Endothelial cell of umbilical vein (primary cell): ENCODE measurements at regions not wholly inside any gene's neighbourhood (a gene's known extent, or its start where the extent isn't known, plus 50 kb on each side); places are given as distances from the start of the nearest gene placed in this dataset.
"Not testable (repeated sequence)": the region's sequence is repeated elsewhere in the genome, so short reads cannot be mapped to it uniquely, and the experiment has no call there.

Experiments
- BruUV-seq: library from RNA; stranded (reverse); fragments of 400-500 nt; replicated peaks from 2 replicates; lab custom pipeline; 2021; lab: Mats Ljungman, UMichigan
- CTCF ChIA-PET: fragments of 300-600, 350-600 bp; sonication (Branson Sonifier 250); formaldehyde crosslinking; loops from one replicate; lab custom pipeline; 2021; ENCODE audit warnings: antibody characterized with exemption, inconsistent platforms; lab: Charles Lee
- POLR2A ChIA-PET: fragments of 300-600, 350-600 bp; sonication (Branson Sonifier 250); formaldehyde crosslinking; loops from one replicate; lab custom pipeline; 2021; ENCODE audit warnings: antibody characterized with exemption, inconsistent platforms; lab: Charles Lee
- DNase-seq: peaks from one replicate; pipeline ENCODE4 v3.0.0-alpha.2; 2011; ENCODE audit warnings: low read depth, low spot score
- FAIRE-seq: peaks from 2 replicates; lab custom pipeline; 2011; peaks lifted over from hg19 to GRCh38; lab: Jason Lieb, UNC
- H2AFZ ChIP-seq: 2 replicates; pipeline ENCODE4 v1.6.0; 2012; ENCODE audit warnings: low read depth, low read length, control low read depth, inconsistent platforms
- H3K27ac ChIP-seq: 2 replicates; pipeline ENCODE4 v1.5.1; 2011; ENCODE audit warnings: low read depth, mild to moderate bottlenecking, control low read depth, low read length, moderate library complexity; ENCODE audit not compliant: insufficient read depth
- H3K27me3 ChIP-seq, 2 experiments: 2 replicates each; pipeline versions ENCODE4 v1.6.0 to v1.6.1; 2011; ENCODE audit warnings: low read length in 2 of 2, mixed read lengths in 1 of 2; ENCODE audit not compliant: control insufficient read depth in 2 of 2, insufficient read depth in 2 of 2
- H3K36me3 ChIP-seq, 2 experiments: 2 replicates in 1 of 2; 3 replicates in 1 of 2; pipeline ENCODE4 v1.5.1; 2011; ENCODE audit warnings: low read length in 2 of 2, mild to moderate bottlenecking in 1 of 2, moderate library complexity in 1 of 2; ENCODE audit not compliant: control insufficient read depth in 2 of 2, insufficient read depth in 2 of 2; ENCODE audit errors: extremely low read depth in 1 of 2
- H3K4me1 ChIP-seq: 3 replicates; pipeline ENCODE4 v1.5.1; 2011; ENCODE audit warnings: mild to moderate bottlenecking, low read length; ENCODE audit not compliant: control insufficient read depth, insufficient read depth; ENCODE audit errors: extremely low read depth
- H3K4me2 ChIP-seq: 2 replicates; pipeline ENCODE4 v1.6.1; 2011; ENCODE audit warnings: low read length, control low read depth, mixed read lengths; ENCODE audit not compliant: insufficient read depth
- H3K4me3 ChIP-seq, 3 experiments: fragments of 200-600 bp in 1 of 3; sonication (generic), shearing (Covaris generic) in 1 of 3; replicated peaks in 1 of 3; 2 replicates each; pipeline ENCODE4 v1.5.1; 2011 to 2016; ENCODE audit warnings: control low read depth in 3 of 3, low read length in 3 of 3, mild to moderate bottlenecking in 2 of 3, inconsistent platforms in 1 of 3, low read depth in 1 of 3, moderate library complexity in 1 of 3; ENCODE audit not compliant: insufficient read depth in 1 of 3
- H3K79me2 ChIP-seq: 2 replicates; pipeline ENCODE4 v1.6.0; 2012; ENCODE audit warnings: low read length, inconsistent platforms; ENCODE audit not compliant: control insufficient read depth, insufficient read depth
- H3K9ac ChIP-seq: replicated peaks from 2 replicates; pipeline ENCODE3; 2011; ENCODE audit warnings: low read length, control low read depth; ENCODE audit not compliant: insufficient read depth; ENCODE audit errors: extremely low read depth
- H3K9me1 ChIP-seq: replicated peaks from 3 replicates; pipeline ENCODE4 v1.6.0; 2011; ENCODE audit warnings: mild to moderate bottlenecking, low read length; ENCODE audit not compliant: control insufficient read depth, insufficient read depth; ENCODE audit errors: extremely low read depth
- H3K9me3 ChIP-seq: replicated peaks from 2 replicates; pipeline ENCODE4 v1.5.1; 2012; ENCODE audit warnings: low read length, inconsistent platforms; ENCODE audit not compliant: control insufficient read depth, insufficient read depth
- H4K20me1 ChIP-seq: replicated peaks from 2 replicates; pipeline ENCODE3; 2011; ENCODE audit warnings: mild to moderate bottlenecking, low read length; ENCODE audit not compliant: control insufficient read depth, insufficient read depth; ENCODE audit errors: extremely low read depth
- EZH2 ChIP-seq: IDR thresholded peaks from 2 replicates; pipeline ENCODE4 v1.6.1; 2012; ENCODE audit warnings: borderline replicate concordance, low read depth, mild to moderate bottlenecking, moderate library complexity, low read length, inconsistent platforms; ENCODE audit not compliant: severe bottlenecking
- FOS ChIP-seq: IDR thresholded peaks from 2 replicates; pipeline ENCODE4 v1.6.1; 2011; ENCODE audit warnings: mild to moderate bottlenecking, low read length, moderate library complexity, borderline replicate concordance; ENCODE audit not compliant: insufficient read depth
- GATA2 ChIP-seq: IDR thresholded peaks from 2 replicates; pipeline ENCODE4 v1.7.0; 2011; ENCODE audit warnings: low read depth, mild to moderate bottlenecking, moderate library complexity, mixed read lengths, low read length; ENCODE audit not compliant: insufficient read length, insufficient read depth
- JUN ChIP-seq: IDR thresholded peaks from 2 replicates; pipeline ENCODE4 v1.6.1; 2011; ENCODE audit warnings: borderline replicate concordance, low read depth; ENCODE audit not compliant: insufficient read length, insufficient read depth
- MAX ChIP-seq: IDR thresholded peaks from 2 replicates; pipeline ENCODE4 v1.6.1; 2011; ENCODE audit not compliant: insufficient read depth, insufficient read length
- MYC ChIP-seq: IDR thresholded peaks from one replicate; pipeline ENCODE4 v1.6.1; 2011; ENCODE audit warnings: mild to moderate bottlenecking, low read depth, low read length
- POLR2A ChIP-seq: IDR thresholded peaks from 2 replicates; pipeline ENCODE4 v1.6.1; 2012; ENCODE audit warnings: low read depth, mild to moderate bottlenecking, control low read depth, low read length
- POLR2AphosphoS5 ChIP-seq: IDR thresholded peaks from 2 replicates; pipeline ENCODE4 v1.6.1; 2012; ENCODE audit warnings: low read depth, mild to moderate bottlenecking, control low read depth, low read length, moderate library complexity; ENCODE audit not compliant: insufficient read depth
- dilution Hi-C: fragments of 300-500 bp; cut with MboI; formaldehyde crosslinking; loops from one replicate; pipeline ENCODE4 v1.15.0; 2019; ENCODE audit warnings: low sequenced_read_pairs; ENCODE audit not compliant: extremely low pct_ligation_motif_present
- intact Hi-C: fragments of 100-400 bp; cut with micrococcal nuclease; formaldehyde crosslinking; loops from one replicate; pipeline ENCODE4 v1.10.0; 2022
- TF ChIP-seq, protein P1 (sequence below), 2 donors: IDR thresholded peaks; 1 replicate in 1 of 2; 2 replicates in 1 of 2; pipeline ENCODE4 v1.5.1; 2011; ENCODE audit warnings: low read length in 2 of 2, mild to moderate bottlenecking in 2 of 2, moderate library complexity in 2 of 2, control low read depth in 1 of 2, inconsistent platforms in 1 of 2, low read depth in 1 of 2; ENCODE audit not compliant: insufficient read depth in 1 of 2; ENCODE audit errors: extremely low read depth in 1 of 2

- no peaks in the 10 kb centered on the region for H4K20me1 ChIP-seq
- intact Hi-C loops = no loop called here
- no peaks in the 10 kb centered on the region for H3K36me3 ChIP-seq
- no peak overlapping the region for H3K9ac ChIP-seq
- CTCF ChIA-PET = no interaction called here
- no peaks in the 10 kb centered on the region for H3K79me2 ChIP-seq
- H3K9me3 ChIP-seq = no peaks in the 10 kb centered on the region
- no peak overlapping the region for H3K4me2 ChIP-seq
- dilution Hi-C loops = no loop called here
- H3K27me3 ChIP-seq = no peaks in the 10 kb centered on the region
- TF ChIP-seq JUN = no peak
- TF ChIP-seq, protein P1, sequence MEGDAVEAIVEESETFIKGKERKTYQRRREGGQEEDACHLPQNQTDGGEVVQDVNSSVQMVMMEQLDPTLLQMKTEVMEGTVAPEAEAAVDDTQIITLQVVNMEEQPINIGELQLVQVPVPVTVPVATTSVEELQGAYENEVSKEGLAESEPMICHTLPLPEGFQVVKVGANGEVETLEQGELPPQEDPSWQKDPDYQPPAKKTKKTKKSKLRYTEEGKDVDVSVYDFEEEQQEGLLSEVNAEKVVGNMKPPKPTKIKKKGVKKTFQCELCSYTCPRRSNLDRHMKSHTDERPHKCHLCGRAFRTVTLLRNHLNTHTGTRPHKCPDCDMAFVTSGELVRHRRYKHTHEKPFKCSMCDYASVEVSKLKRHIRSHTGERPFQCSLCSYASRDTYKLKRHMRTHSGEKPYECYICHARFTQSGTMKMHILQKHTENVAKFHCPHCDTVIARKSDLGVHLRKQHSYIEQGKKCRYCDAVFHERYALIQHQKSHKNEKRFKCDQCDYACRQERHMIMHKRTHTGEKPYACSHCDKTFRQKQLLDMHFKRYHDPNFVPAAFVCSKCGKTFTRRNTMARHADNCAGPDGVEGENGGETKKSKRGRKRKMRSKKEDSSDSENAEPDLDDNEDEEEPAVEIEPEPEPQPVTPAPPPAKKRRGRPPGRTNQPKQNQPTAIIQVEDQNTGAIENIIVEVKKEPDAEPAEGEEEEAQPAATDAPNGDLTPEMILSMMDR (IDR thresholded peaks at IDR 0.05; ENCODE audit: extremely low read depth in 1 of 2, insufficient read depth in 1 of 2, low read depth in 1 of 2, low read length in 2 of 2) = no peak
- TF ChIP-seq MAX = no peak
- TF ChIP-seq EZH2 = no peak
- no peak for TF ChIP-seq MYC
- no peak for TF ChIP-seq POLR2AphosphoS5
- no peak for TF ChIP-seq FOS
- TF ChIP-seq POLR2A = no peak
- TF ChIP-seq GATA2 = no peak
- FAIRE-seq (no peak), DNase-seq (no peak)
- H3K4me3 ChIP-seq = no peak overlapping the region
- no peaks in the 10 kb centered on the region for H3K4me1 ChIP-seq
- H2AFZ ChIP-seq = no peak overlapping the region
- H3K27ac ChIP-seq = no peak overlapping the region
- H3K9me1 ChIP-seq = no peaks in the 10 kb centered on the region
- POLR2A ChIA-PET = no interaction called here
- no TSS peak for BruUV-seq
Observed at GRCh38 chr3:154835639-154836038, 244.5 kb upstream of the MME start.

DNA sequence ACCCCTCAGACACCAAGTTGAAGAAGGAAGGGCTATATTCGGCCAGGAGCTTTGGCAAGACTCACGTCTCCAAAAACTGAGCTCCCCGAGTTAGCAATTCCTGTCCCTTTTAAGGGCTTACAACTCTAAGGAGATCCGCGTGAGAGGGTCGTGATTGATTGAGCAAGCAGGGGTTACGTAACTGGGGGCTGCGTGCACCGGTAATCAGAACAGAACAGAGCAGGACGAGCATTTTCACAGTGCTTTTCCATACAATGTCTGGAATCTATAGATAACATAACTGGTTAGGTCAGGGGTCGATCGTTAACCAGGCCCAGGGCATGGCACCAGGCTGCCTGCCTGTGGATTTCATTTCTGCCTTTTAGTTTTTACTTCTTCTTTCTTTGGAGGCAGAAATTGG is 245.3 kb upstream of the MME start:
- FAIRE-seq, POLR2A ChIA-PET, intact Hi-C loops, H3K4me3 ChIP-seq, BruUV-seq, CTCF ChIA-PET, dilution Hi-C loops, DNase-seq, H3K27ac ChIP-seq, H3K79me2 ChIP-seq, H3K4me2 ChIP-seq, H3K9ac ChIP-seq, H3K36me3 ChIP-seq, H3K9me1 ChIP-seq, H4K20me1 ChIP-seq, H3K9me3 ChIP-seq, H3K4me1 ChIP-seq, H2AFZ ChIP-seq, H3K27me3 ChIP-seq: not testable (repeated sequence)
